ENCODE measurements at regions not wholly inside any gene's neighbourhood (a gene's known extent, or its start where the extent isn't known, plus 50 kb on each side); places are given as distances from the start of the nearest gene placed in this dataset.

- Histone ChIP-seq H3K4me3 (no peak overlapping the region), H3K27me3 (no peaks in the 10 kb centered on the region), H3K27ac (no peak overlapping the region), H3K4me1 (no peaks in the 10 kb centered on the region), H3K9me3 (no peaks in the 10 kb centered on the region), H3K36me3 (no peaks in the 10 kb centered on the region)
- peak in 1 of 2 donors; percentile 16 for DNase-seq
- intact Hi-C loops (cut with DNase I; ENCODE audit: low total_unique reads) = no loop called here
- TF ChIP-seq CTCF (IDR thresholded peaks at IDR 0.05) (no peak), POLR2A (IDR thresholded peaks at IDR 0.05) (no peak)
These were observed 87.2 kb downstream of the RHOB start for GRCh38 chr2:20533993-20534622.

GRCh38 chr2:20534913-20535801 is 88.3 kb downstream of the RHOB start:
- TF ChIP-seq POLR2A (IDR thresholded peaks at IDR 0.05) (no peak), CTCF (IDR thresholded peaks at IDR 0.05) (no peak)
- H3K9me3 ChIP-seq = no peaks in the 10 kb centered on the region
- H3K27me3 ChIP-seq = no peaks in the 10 kb centered on the region
- no peaks in the 10 kb centered on the region for H3K36me3 ChIP-seq
- peak in 1 of 2 donors; percentile 9 for DNase-seq
- H3K27ac ChIP-seq = no peak overlapping the region
- intact Hi-C loops (cut with DNase I; ENCODE audit: low total_unique reads) = no loop called here
- no peak overlapping the region for H3K4me3 ChIP-seq
- H3K4me1 ChIP-seq = no peaks in the 10 kb centered on the region

GRCh38 chr2:20536619-20537422 is 89.9 kb downstream of the RHOB start:
- H3K36me3 ChIP-seq = no peaks in the 10 kb centered on the region
- DNase-seq = peak in 1 of 2 donors; percentile 12

GRCh38 chr2:20537423-20538307 is 90.8 kb downstream of the RHOB start:
- intact Hi-C loops (cut with DNase I; ENCODE audit: low total_unique reads) = no loop called here
- Histone ChIP-seq H3K4me1 (no peaks in the 10 kb centered on the region), H3K36me3 (no peaks in the 10 kb centered on the region), H3K27ac (no peak overlapping the region), H3K9me3 (no peaks in the 10 kb centered on the region), H3K4me3 (no peak overlapping the region), H3K27me3 (no peaks in the 10 kb centered on the region)
- no peak for TF ChIP-seq CTCF (IDR thresholded peaks at IDR 0.05)
- no peak for TF ChIP-seq POLR2A (IDR thresholded peaks at IDR 0.05)
- DNase-seq = no peak

More at GRCh38 chr2:20536619-20537422, 89.9 kb downstream of the RHOB start:
- Histone ChIP-seq H3K4me3 (no peak overlapping the region), H3K27me3 (no peaks in the 10 kb centered on the region), H3K27ac (no peak overlapping the region), H3K9me3 (no peaks in the 10 kb centered on the region), H3K4me1 (no peaks in the 10 kb centered on the region)
- TF ChIP-seq POLR2A (IDR thresholded peaks at IDR 0.05) = no peak
- TF ChIP-seq CTCF (IDR thresholded peaks at IDR 0.05) = no peak
- intact Hi-C loops (cut with DNase I; ENCODE audit: low total_unique reads) = no loop called here
